ENCODE measurements at regions not wholly inside any gene's neighbourhood (a gene's known extent, or its start where the extent isn't known, plus 50 kb on each side); places are given as distances from the start of the nearest gene placed in this dataset.

- TF ChIP-seq, protein P1, sequence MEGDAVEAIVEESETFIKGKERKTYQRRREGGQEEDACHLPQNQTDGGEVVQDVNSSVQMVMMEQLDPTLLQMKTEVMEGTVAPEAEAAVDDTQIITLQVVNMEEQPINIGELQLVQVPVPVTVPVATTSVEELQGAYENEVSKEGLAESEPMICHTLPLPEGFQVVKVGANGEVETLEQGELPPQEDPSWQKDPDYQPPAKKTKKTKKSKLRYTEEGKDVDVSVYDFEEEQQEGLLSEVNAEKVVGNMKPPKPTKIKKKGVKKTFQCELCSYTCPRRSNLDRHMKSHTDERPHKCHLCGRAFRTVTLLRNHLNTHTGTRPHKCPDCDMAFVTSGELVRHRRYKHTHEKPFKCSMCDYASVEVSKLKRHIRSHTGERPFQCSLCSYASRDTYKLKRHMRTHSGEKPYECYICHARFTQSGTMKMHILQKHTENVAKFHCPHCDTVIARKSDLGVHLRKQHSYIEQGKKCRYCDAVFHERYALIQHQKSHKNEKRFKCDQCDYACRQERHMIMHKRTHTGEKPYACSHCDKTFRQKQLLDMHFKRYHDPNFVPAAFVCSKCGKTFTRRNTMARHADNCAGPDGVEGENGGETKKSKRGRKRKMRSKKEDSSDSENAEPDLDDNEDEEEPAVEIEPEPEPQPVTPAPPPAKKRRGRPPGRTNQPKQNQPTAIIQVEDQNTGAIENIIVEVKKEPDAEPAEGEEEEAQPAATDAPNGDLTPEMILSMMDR (conservative IDR thresholded peaks at IDR 0.05; ENCODE audit: low read length) = no peak
- no peak for TF ChIP-seq EZH2phosphoT487 (IDR thresholded peaks at IDR 0.05; ENCODE audit: borderline replicate concordance)
Measured at GRCh38 chr15:77544162-77544561, 88.5 kb downstream of the LINGO1 start.
